ENCODE measurements at regions not wholly inside any gene's neighbourhood (a gene's known extent, or its start where the extent isn't known, plus 50 kb on each side); places are given as distances from the start of the nearest gene placed in this dataset.

GRCh38 chr2:180128861-180129260, 121.8 kb upstream of the CWC22 start:
- DNase-seq (ENCODE audit: low spot score in 2 of 2), result no peak
- H3K4me3 ChIP-seq (ENCODE audit: low read depth, poor library complexity, severe bottlenecking), result no peak overlapping the region
- intact Hi-C loops (cut with DNase I; ENCODE audit: low total_unique reads), result loop anchor here (10.0 kb wide), 1 partner anchor 1576 kb away; no protein-coding TSS in a partner anchor
- no peak for TF ChIP-seq CTCF (IDR thresholded peaks at IDR 0.05)
- no peak for TF ChIP-seq POLR2A (IDR thresholded peaks at IDR 0.05)
- 83 to 94% methylated on average over 2 of the region's 2 CpGs for WGBS, 2 donors

GRCh38 chr2:180125245-180125962, 118.3 kb upstream of the CWC22 start:
- DNase-seq (ENCODE audit: low spot score in 2 of 2), result peak; percentile 36 to 87
- TF ChIP-seq CTCF (IDR thresholded peaks at IDR 0.05) (no peak), POLR2A (IDR thresholded peaks at IDR 0.05) (no peak)
- no peak overlapping the region for H3K4me3 ChIP-seq (ENCODE audit: low read depth, poor library complexity, severe bottlenecking)
- intact Hi-C loops (cut with DNase I; ENCODE audit: low total_unique reads), result loop anchor here (10.0 kb wide), 1 partner anchor 1579 kb away; no protein-coding TSS in a partner anchor
- WGBS, 2 donors, result 27 to 30% methylated on average over 13 of the region's 13 CpGs

GRCh38 chr2:180124273-180125139, 117.4 kb upstream of the CWC22 start:
- intact Hi-C loops (cut with DNase I; ENCODE audit: low total_unique reads), result loop anchor here (10.0 kb wide), 1 partner anchor 1580 kb away; no protein-coding TSS in a partner anchor

GRCh38 chr2:180122874-180123273, 115.8 kb upstream of the CWC22 start:
- intact Hi-C loops (cut with DNase I; ENCODE audit: low total_unique reads), result loop anchor here (10.0 kb wide), 1 partner anchor 1582 kb away; no protein-coding TSS in a partner anchor
- no peak for TF ChIP-seq CTCF (IDR thresholded peaks at IDR 0.05)
- no peak for TF ChIP-seq POLR2A (IDR thresholded peaks at IDR 0.05)

More at GRCh38 chr2:180124273-180125139, 117.4 kb upstream of the CWC22 start:
- no peak for TF ChIP-seq POLR2A (IDR thresholded peaks at IDR 0.05)
- no peak for TF ChIP-seq CTCF (IDR thresholded peaks at IDR 0.05)
- no peak overlapping the region for H3K4me3 ChIP-seq (ENCODE audit: low read depth, poor library complexity, severe bottlenecking)
- DNase-seq (ENCODE audit: low spot score in 2 of 2), result no peak
- 19 to 20% methylated on average over 8 of the region's 8 CpGs for WGBS, 2 donors

GRCh38 chr2:180115675-180116074, 108.6 kb upstream of the CWC22 start:
- H3K4me3 ChIP-seq (ENCODE audit: low read depth, poor library complexity, severe bottlenecking), result no peak overlapping the region
- no peak for DNase-seq (ENCODE audit: low spot score in 2 of 2)
- TF ChIP-seq CTCF (IDR thresholded peaks at IDR 0.05), result no peak
- no peak for TF ChIP-seq POLR2A (IDR thresholded peaks at IDR 0.05)
- 73 to 74% methylated on average over 2 of the region's 2 CpGs for WGBS, 2 donors
- intact Hi-C loops (cut with DNase I; ENCODE audit: low total_unique reads), result no loop called here

More at GRCh38 chr2:180122874-180123273, 115.8 kb upstream of the CWC22 start:
- DNase-seq (ENCODE audit: low spot score in 2 of 2), result no peak
- H3K4me3 ChIP-seq (ENCODE audit: low read depth, poor library complexity, severe bottlenecking), result no peak overlapping the region
- WGBS, 2 donors, result 60 to 66% methylated on average over 2 of the region's 2 CpGs

Measured in lower leg skin (tissue), 4 donors.